ENCODE measurements at regions not wholly inside any gene's neighbourhood (a gene's known extent, or its start where the extent isn't known, plus 50 kb on each side); places are given as distances from the start of the nearest gene placed in this dataset.

DNA sequence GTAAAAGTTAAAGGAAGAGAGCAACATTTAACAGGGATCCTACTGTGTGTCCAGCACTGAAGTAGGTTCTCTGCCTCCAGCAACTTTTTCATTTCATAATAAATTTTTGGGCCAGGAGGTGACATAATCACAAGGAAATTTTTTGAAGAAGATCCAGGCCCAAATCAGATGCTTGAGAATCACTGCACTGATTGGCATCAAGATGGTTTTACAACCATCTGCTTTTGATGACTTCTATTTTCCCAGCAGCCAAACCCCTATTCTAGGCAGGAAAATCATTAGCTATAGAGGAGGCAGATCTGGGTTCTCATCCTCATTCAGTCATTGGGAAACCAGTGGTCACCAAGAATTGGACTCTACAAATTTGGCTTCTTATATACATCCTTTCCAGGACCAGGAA lies 79.0 kb downstream of the ARL4A start:
- Mint-ChIP-seq H3K36me3 (peaks cover under 1 to 5% of the 10 kb centered on the region in 2 donors), H3K9me3 (no peaks in the 10 kb centered on the region), H3K27me3 (peaks cover 8% of the 10 kb centered on the region in 3 donors), H3K27ac (no peak overlapping the region), H3K4me3 (no peak overlapping the region), H3K4me1 (peaks cover 0 to 2% (median 2%) of the 10 kb centered on the region in 3 donors)
- no peak for DNase-seq
- no peak for ATAC-seq (ENCODE audit: low read depth in 2 of 2)

DNA sequence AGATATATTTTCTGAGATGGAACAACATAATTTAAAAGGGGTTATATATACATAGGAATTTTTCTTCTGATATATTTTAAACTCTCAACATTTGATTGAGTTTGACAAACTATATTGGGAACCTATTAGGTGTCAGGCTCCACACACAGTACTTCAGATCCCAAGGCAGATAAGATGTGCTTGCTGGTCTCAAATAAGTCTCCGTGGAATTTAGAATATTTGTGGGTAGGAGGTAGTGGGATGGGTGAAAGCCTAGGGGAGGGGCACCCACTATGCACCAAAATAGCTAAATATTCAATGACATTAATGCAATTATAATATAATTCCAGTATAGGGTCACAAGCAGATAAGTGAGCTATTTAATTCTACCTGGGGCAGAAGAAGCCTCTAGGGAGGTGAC lies 81.5 kb downstream of the ARL4A start:
- no peak for ATAC-seq (ENCODE audit: low read depth in 2 of 2)
- Mint-ChIP-seq H3K27me3 (peaks cover 5 to 16% (median 12%) of the 10 kb centered on the region in 3 donors), H3K27ac (no peak overlapping the region), H3K9me3 (peaks cover 0 to 5% (median 2%) of the 10 kb centered on the region in 7 donors), H3K36me3 (no peaks in the 10 kb centered on the region), H3K4me1 (peaks cover 0 to 4% (median 4%) of the 10 kb centered on the region in 3 donors), H3K4me3 (no peak overlapping the region)
- DNase-seq, result no peak

DNA sequence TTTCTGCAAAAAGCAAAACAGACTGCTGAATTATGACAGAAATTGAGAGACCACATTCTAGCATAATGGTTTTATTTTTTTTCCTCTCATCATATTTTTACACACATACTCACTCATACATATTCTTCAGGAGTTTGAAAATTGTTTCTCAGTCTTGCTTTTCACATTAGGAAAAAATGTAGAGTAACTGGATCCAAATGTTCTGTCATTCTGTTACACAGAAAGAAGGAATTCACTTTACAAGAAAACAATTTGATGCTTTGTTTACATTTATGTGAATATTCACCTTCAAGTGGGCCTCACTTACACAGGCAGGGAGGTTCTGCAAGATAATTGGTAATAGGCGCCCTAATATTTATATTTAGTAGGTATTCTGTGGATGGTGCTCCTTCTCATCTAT lies 82.0 kb downstream of the ARL4A start:
- H3K9me3 Mint-ChIP-seq, result peaks cover 0 to 7% (median 2%) of the 10 kb centered on the region in 7 donors

DNA sequence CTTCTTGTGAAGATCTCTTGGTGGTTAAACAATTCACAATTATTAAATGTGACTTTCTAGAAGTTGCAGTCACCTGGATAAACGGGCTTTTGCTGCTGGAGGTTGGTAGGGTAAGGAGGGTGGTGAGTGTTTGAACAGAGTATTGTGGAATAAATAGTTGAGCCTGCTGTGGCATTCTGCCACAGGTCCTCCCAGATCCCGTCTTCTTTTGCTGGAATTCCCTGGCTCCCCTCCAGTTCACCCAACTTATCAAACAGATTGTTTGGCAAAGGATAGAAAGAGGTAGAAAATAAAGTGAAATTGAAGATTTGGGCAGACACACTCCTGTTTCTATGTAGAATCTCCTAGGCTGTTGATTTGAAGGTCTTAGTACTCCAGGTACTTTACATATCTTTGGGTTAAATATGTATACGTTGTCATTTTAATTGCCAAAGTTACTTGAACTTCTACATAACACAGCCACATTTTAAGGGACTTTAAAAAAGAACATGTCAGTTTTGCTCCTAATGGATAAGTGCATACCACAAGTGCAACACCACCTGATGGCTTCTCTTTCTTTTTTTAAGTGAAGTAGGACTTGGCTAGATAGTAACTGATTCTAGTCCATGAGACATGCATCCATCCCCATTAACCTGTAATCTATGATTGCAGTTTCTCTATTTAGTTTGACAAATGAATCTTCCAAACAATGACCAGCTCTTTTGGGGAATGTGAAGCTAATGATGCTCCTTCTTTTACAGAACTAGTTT lies 83.0 kb downstream of the ARL4A start:
- no peaks in the 10 kb centered on the region for H3K36me3 Mint-ChIP-seq
- no peak for ATAC-seq (ENCODE audit: low read depth in 2 of 2)
- DNase-seq, result no peak
- H3K27me3 Mint-ChIP-seq, result peaks cover 5 to 16% (median 12%) of the 10 kb centered on the region in 3 donors
- H3K9me3 Mint-ChIP-seq, result peaks cover 0 to 7% (median 2%) of the 10 kb centered on the region in 7 donors
- H3K4me1 Mint-ChIP-seq, result peaks cover 0 to 4% (median 4%) of the 10 kb centered on the region in 3 donors
- no peak overlapping the region for H3K4me3 Mint-ChIP-seq
- H3K27ac Mint-ChIP-seq, result no peak overlapping the region

More for the DNA sequence above, 82.0 kb downstream of the ARL4A start:
- peaks cover 5 to 16% (median 12%) of the 10 kb centered on the region in 3 donors for H3K27me3 Mint-ChIP-seq
- no peak overlapping the region for H3K27ac Mint-ChIP-seq
- H3K4me1 Mint-ChIP-seq, result peaks cover 0 to 4% (median 4%) of the 10 kb centered on the region in 3 donors
- ATAC-seq (ENCODE audit: low read depth in 2 of 2), result no peak
- no peaks in the 10 kb centered on the region for H3K36me3 Mint-ChIP-seq
- no peak for DNase-seq
- H3K4me3 Mint-ChIP-seq, result no peak overlapping the region

DNA sequence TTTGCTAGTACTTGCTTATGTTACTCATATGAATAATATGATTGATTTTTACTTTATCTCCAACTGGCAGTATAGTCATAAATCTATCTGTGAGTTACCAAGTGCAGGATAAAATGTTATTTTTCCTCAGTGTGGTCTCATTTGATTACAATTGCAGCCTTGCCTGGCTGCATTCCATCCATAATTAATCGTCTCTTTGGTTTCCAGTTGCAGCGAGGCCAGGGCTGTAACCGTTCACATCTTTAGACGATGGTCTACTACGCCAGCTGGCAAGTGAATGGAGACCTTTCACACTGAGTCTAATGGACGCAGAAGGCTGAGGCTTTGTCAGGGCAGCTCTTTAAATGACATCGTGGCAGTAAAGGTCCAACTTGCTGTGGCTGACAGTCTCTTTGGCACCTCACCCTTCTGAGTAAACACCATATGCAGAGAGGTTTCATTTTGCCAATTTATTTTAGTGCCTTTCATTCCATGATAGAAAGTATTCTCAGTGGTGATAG lies 84.0 kb downstream of the ARL4A start:
- H3K27me3 Mint-ChIP-seq, result peaks cover 0 to 16% (median 12%) of the 10 kb centered on the region in 3 donors
- DNase-seq (no peak), ATAC-seq (ENCODE audit: low read depth in 2 of 2) (no peak)
- H3K27ac Mint-ChIP-seq, result no peak overlapping the region
- H3K36me3 Mint-ChIP-seq, result no peaks in the 10 kb centered on the region
- H3K4me1 Mint-ChIP-seq, result peaks cover 0 to 4% (median 4%) of the 10 kb centered on the region in 3 donors
- H3K4me3 Mint-ChIP-seq, result no peak overlapping the region
- peaks cover 0 to 7% (median 2%) of the 10 kb centered on the region in 7 donors for H3K9me3 Mint-ChIP-seq

DNA sequence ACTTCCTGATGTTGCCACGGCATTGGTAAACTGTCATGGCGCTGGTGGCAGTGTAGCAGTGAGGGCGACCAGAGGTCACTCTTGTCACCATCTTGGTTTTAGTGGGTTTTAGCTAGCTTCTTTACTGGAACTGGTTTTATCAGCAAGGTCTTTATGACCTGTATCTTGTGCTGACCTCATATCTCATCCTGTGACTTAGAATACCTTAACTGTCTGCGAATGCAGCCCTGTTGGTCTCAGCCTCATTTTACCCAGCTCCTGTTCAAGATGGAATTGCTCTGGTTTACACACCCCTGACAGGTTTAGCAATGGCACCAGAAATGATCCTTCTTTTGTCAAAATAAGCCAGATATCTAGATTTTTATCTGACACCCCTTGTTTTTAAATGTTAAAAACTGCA lies 85.3 kb downstream of the ARL4A start:
- ATAC-seq (ENCODE audit: low read depth in 2 of 2) (no peak), DNase-seq (no peak)
- H3K9me3 Mint-ChIP-seq, result peaks cover 0 to 7% (median 2%) of the 10 kb centered on the region in 7 donors
- H3K27ac Mint-ChIP-seq, result no peak overlapping the region
- H3K36me3 Mint-ChIP-seq, result no peaks in the 10 kb centered on the region
- H3K4me3 Mint-ChIP-seq, result no peak overlapping the region
- H3K27me3 Mint-ChIP-seq, result peaks cover 0 to 16% (median 12%) of the 10 kb centered on the region in 3 donors
- peaks cover 0 to 4% (median 4%) of the 10 kb centered on the region in 3 donors for H3K4me1 Mint-ChIP-seq

DNA sequence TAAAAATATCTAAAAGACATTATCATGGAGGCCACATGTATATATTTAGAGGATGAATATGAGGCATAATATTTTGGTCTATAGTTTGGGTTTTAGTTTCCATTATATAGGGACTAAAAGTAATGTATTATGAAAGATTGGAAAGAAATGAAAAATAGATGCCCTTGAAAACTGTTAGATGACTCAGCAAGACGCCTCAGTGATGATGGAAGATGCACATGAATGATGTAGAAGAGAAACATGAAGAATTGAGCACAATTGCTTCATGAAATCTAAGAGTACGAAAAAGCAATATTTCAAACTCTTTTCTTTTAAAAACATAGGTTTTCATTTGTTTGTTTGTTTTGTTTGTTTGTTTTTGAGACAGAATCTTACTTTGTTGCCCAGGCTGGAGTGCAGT lies 89.8 kb downstream of the ARL4A start:
- H3K4me3 Mint-ChIP-seq, result no peak overlapping the region
- H3K27me3 Mint-ChIP-seq, result peaks cover 0 to 13% (median 9%) of the 10 kb centered on the region in 3 donors
- no peaks in the 10 kb centered on the region for H3K36me3 Mint-ChIP-seq

DNA sequence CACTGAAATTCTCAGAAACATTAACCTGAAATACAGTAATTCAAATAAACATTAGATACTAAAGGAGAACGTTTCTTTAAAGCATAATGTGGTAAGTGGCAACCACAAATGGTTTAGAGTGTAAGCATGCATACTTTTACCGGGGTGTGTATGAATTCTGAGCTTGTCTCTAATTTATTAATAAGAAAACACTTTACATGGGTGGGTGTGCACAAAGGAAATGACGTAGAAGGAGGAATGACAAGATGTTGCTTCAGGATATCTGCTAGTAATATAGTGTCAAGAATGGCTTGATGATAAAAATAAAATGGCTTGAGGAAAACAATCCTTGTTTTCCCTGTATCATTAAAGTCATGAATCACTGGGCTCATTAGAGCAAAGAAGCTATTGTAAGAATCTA lies 92.5 kb downstream of the ARL4A start:
- no peak for ATAC-seq (ENCODE audit: low read depth in 2 of 2)
- Mint-ChIP-seq H3K9me3 (no peaks in the 10 kb centered on the region), H3K27ac (peak overlapping the region in 1 of 6 donors; percentile 4), H3K36me3 (no peaks in the 10 kb centered on the region), H3K4me3 (no peak overlapping the region), H3K4me1 (no peaks in the 10 kb centered on the region), H3K27me3 (no peaks in the 10 kb centered on the region)
- DNase-seq, result no peak

More for the DNA sequence above, 89.8 kb downstream of the ARL4A start:
- Mint-ChIP-seq H3K27ac (no peak overlapping the region), H3K4me1 (no peaks in the 10 kb centered on the region), H3K9me3 (peaks cover 0 to 7% (median 2%) of the 10 kb centered on the region in 7 donors)
- no peak for DNase-seq
- no peak for ATAC-seq (ENCODE audit: low read depth in 2 of 2)

DNA sequence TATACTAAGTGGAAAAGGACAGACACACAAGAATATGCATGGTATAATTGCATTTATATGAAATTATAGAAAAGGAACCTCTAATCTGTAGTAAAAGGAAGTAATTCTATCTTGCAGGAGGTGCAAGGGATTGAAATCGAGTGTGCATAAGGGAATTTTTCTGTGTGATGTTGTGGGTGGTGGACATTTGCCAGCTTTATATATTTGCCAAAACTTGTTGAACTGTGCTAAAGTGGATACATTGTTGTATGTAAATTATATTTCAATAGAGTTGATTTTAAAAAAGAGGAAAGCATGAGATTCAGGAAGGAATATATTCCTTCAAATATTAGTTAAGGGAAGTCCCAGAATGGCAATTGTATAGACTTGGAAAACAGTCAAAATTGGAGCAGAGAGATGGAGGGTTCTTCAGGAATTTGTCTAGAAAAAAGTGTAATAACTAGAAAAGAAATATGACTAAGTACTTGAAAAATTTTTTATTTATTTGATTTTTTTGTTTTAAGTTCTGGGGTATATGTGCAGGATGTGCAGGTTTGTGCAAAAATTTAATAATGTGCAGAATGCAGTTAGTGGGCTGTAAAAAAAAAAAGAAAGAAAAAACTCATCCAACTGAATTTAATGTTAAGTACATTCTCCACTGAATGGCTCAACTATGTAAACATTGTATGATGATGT lies 96.1 kb downstream of the ARL4A start:
- no peaks in the 10 kb centered on the region for H3K36me3 Mint-ChIP-seq
- ATAC-seq (ENCODE audit: low read depth in 2 of 2), result no peak
- no peak overlapping the region for H3K27ac Mint-ChIP-seq
- no peaks in the 10 kb centered on the region for H3K27me3 Mint-ChIP-seq
- no peaks in the 10 kb centered on the region for H3K9me3 Mint-ChIP-seq
- H3K4me1 Mint-ChIP-seq, result no peaks in the 10 kb centered on the region
- DNase-seq, result no peak
- no peak overlapping the region for H3K4me3 Mint-ChIP-seq

DNA sequence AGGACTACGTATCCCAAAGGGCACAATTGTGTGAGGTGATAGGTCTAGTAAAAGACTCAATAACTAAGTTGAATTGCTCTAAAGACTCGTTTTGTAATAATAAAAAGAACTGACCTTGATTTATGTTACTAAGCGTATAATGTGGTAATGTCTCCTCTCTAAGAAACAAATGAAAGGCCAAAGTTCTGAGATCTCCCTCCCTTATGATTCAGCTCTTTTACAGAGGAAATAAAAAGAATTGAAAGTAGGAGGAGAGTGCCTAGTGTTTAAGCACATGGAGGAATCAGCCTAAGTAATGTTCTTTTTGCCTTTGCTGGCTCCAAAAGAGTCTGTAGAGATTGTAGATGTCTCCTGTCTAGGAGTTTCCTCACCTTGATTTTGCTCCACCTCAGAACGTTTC lies 98.0 kb downstream of the ARL4A start:
- DNase-seq (no peak), ATAC-seq (ENCODE audit: low read depth in 2 of 2) (no peak)
- Mint-ChIP-seq H3K36me3 (no peaks in the 10 kb centered on the region), H3K27ac (no peak overlapping the region), H3K27me3 (no peaks in the 10 kb centered on the region), H3K4me1 (no peaks in the 10 kb centered on the region), H3K4me3 (no peak overlapping the region), H3K9me3 (no peaks in the 10 kb centered on the region)

DNA sequence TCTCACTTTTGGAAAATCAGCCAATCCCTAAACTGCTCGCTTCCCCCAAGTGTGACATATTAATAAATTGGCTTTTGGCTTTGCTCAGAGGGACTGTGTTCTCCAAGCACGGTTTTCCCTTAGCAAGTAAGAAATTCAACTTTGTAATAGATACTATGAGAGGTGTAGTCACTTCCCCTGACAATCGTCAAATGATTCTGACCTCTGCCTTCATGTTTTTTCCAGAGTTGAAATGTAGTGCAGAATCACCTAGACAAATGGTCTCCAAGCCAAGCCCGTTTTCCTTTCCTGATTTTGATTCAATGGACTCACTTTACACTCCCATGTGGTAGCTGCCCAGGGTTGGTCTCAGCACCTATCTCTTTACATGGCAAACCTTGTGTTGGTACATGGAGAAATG lies 99.1 kb downstream of the ARL4A start:
- Mint-ChIP-seq H3K27me3 (no peaks in the 10 kb centered on the region), H3K9me3 (no peaks in the 10 kb centered on the region), H3K4me3 (no peak overlapping the region)

DNA sequence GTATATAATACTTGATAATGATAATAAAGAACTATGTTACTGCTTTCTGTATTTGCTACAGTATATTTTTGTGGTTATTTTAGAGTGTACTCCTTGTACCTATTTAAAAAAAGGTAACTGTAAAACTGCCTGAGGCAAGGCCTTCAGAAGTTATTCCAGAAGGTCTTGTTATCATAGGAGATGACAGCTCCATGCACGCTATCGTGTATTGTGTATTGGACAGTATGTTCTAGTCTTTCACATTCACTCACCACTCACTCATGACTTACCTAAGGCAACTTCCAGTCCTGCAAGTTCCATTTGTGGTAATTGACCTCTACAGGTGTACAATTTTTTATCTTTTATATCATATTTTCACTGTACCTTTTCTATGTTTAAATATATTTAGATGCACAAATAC lies 100.7 kb downstream of the ARL4A start:
- no peaks in the 10 kb centered on the region for H3K4me1 Mint-ChIP-seq
- no peak for DNase-seq
- H3K4me3 Mint-ChIP-seq, result no peak overlapping the region
- H3K27me3 Mint-ChIP-seq, result no peaks in the 10 kb centered on the region
- no peak for ATAC-seq (ENCODE audit: low read depth in 2 of 2)
- peaks cover 0 to 3% (median 0%) of the 10 kb centered on the region in 7 donors for H3K9me3 Mint-ChIP-seq
- H3K36me3 Mint-ChIP-seq, result no peaks in the 10 kb centered on the region
- H3K27ac Mint-ChIP-seq, result no peak overlapping the region

More for the DNA sequence above, 99.1 kb downstream of the ARL4A start:
- no peak for DNase-seq
- Mint-ChIP-seq H3K27ac (no peak overlapping the region), H3K36me3 (no peaks in the 10 kb centered on the region), H3K4me1 (no peaks in the 10 kb centered on the region)
- ATAC-seq (ENCODE audit: low read depth in 2 of 2), result no peak

DNA sequence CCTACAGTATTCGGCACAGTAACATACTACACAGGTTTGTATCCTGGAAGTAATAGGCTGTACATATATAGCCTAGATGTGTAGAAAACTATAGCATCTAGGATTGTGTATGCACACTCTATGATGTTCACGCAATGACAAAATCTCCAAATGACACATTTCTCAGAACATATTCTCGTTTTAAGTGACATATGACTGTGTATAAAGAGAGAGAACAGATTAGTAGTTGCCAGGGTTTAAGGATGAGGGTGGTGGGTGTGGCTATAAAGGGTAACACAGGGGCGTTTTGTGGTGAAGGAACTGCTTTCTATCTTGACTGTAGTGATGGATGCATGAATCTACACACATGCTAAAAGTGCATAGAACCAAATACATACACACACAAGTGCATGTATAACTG lies 101.2 kb downstream of the ARL4A start:
- DNase-seq (no peak), ATAC-seq (ENCODE audit: low read depth in 2 of 2) (no peak)
- no peaks in the 10 kb centered on the region for H3K27me3 Mint-ChIP-seq
- H3K36me3 Mint-ChIP-seq, result no peaks in the 10 kb centered on the region
- no peak overlapping the region for H3K27ac Mint-ChIP-seq
- no peaks in the 10 kb centered on the region for H3K4me1 Mint-ChIP-seq
- H3K9me3 Mint-ChIP-seq, result peaks cover 0 to 3% (median 0%) of the 10 kb centered on the region in 7 donors
- H3K4me3 Mint-ChIP-seq, result no peak overlapping the region

All from naive B cell (primary cell).